Psoas muscle (tissue), 7 donors: ENCODE measurements at regions not wholly inside any gene's neighbourhood (a gene's known extent, or its start where the extent isn't known, plus 50 kb on each side); places are given as distances from the start of the nearest gene placed in this dataset.
A peak's percentile ranks its signal among the peaks of the same experiment; 100 is the strongest.
"Not testable (repeated sequence)": the region's sequence is repeated elsewhere in the genome, so short reads cannot be mapped to it uniquely, and the experiment has no call there.

Source experiments
- ATAC-seq, 4 donors: fragments of 200-7000 bp; cut with Tn5 transposase; one replicate each; pipeline ENCODE4 v1.9.1; 2020; ENCODE audit warnings: moderate library complexity in 3 of 4, mild to moderate bottlenecking in 2 of 4
- DNase-seq, 2 donors: peaks; one replicate each; pipeline ENCODE4 v3.0.0-alpha.2; 2020
- H3K27ac ChIP-seq: fragments of 200-600 bp; one replicate; pipeline ENCODE4 v1.8.0; 2022
- H3K27me3 ChIP-seq, 3 donors: fragments of 200-600 bp in 1 of 3; one replicate each; pipeline versions ENCODE4 v1.6.1 to v1.8.0; 2013 to 2022; ENCODE audit warnings: low read length in 2 of 3, mild to moderate bottlenecking in 2 of 3, moderate library complexity in 1 of 3; ENCODE audit not compliant: insufficient read depth in 3 of 3
- H3K36me3 ChIP-seq, 2 donors: fragments of 200-600 bp in 1 of 2; one replicate each; pipeline versions ENCODE4 v1.6.1 to v1.8.0; 2013 to 2022; ENCODE audit warnings: low read depth in 1 of 2, mild to moderate bottlenecking in 1 of 2, moderate library complexity in 1 of 2; ENCODE audit not compliant: insufficient read depth in 1 of 2
- H3K4me1 ChIP-seq: fragments of 200-600 bp; one replicate; pipeline ENCODE4 v1.8.0; 2022
- H3K4me3 ChIP-seq: fragments of 200-600 bp; one replicate; pipeline ENCODE4 v1.8.0; 2022; ENCODE audit warnings: mild to moderate bottlenecking
- H3K9me3 ChIP-seq: fragments of 200-600 bp; one replicate; pipeline ENCODE4 v1.8.0; 2022
- CTCF ChIP-seq: fragments of 200-600 bp; IDR thresholded peaks from one replicate; pipeline ENCODE4 v1.8.0; 2022; ENCODE audit warnings: antibody characterized with exemption
- WGBS, 3 donors: extraction: QIAGEN DNeasy Blood & Tissue Kit; methylation state at CpG; one replicate each; pipeline versions ENCODE4 v1.1.6 to v1.1.7; 2013; 5-methylcytosine and 5-hydroxymethylcytosine counted together
- intact Hi-C, 2 donors: fragments of 100-400 bp; cut with DNase I; formaldehyde crosslinking; loops; one replicate each; pipeline versions ENCODE4 v1.11.0 to v1.14.2; 2022
- donor health status: healthy with polysubstance abuse.
- donor health status: DM: no; HTN: no; CAD: no; lungs with moderate emphysema.
- donor health status: Bipolar disorder and iron deficiency.
- donor health status: healthy.
- donor health status: DM: yes; HTN: yes; CAD: no.
- donor health status: DM: no; HTN: no; CAD: no.
- donor health status: DM: yes; HTN: yes; CAD: no.

- peaks cover 66% of the 10 kb centered on the region for H3K9me3 ChIP-seq
- 67 to 74% (median 73%) methylated on average over 11 of the region's 11 CpGs for WGBS, 3 donors
- intact Hi-C loops = no loop called here
- H3K4me3 ChIP-seq = no peak overlapping the region
- no peak for TF ChIP-seq CTCF
- no peak for DNase-seq
- H3K36me3 ChIP-seq = no peaks in the 10 kb centered on the region
- ATAC-seq = no peak
- H3K27ac ChIP-seq = no peak overlapping the region
- H3K27me3 ChIP-seq = no peaks in the 10 kb centered on the region
- no peaks in the 10 kb centered on the region for H3K4me1 ChIP-seq
Observed at GRCh38 chr2:89811295-89811694, 1119.8 kb downstream of the RPIA start.

- intact Hi-C loops, H3K27me3 ChIP-seq, H3K4me3 ChIP-seq, H3K27ac ChIP-seq, DNase-seq, H3K4me1 ChIP-seq, H3K36me3 ChIP-seq: not testable (repeated sequence)
- peak in 1 of 4 donors; percentile 17 for ATAC-seq
- 65 to 74% (median 70%) methylated on average over 14 of the region's 14 CpGs for WGBS, 3 donors
- H3K9me3 ChIP-seq = peaks cover 66% of the 10 kb centered on the region
Observed at GRCh38 chr2:89811910-89812309, 1120.4 kb downstream of the RPIA start.

- intact Hi-C loops, H3K4me3 ChIP-seq, H3K27ac ChIP-seq, DNase-seq, H3K36me3 ChIP-seq, H3K4me1 ChIP-seq, H3K27me3 ChIP-seq, ATAC-seq: not testable (repeated sequence)
- peaks cover 72% of the 10 kb centered on the region for H3K9me3 ChIP-seq
- 82 to 85% (median 84%) methylated on average over 16 of the region's 16 CpGs for WGBS, 3 donors
Observed at GRCh38 chr2:89814359-89814758, 1122.9 kb downstream of the RPIA start.

GRCh38 chr2:89818873-89819272, 1127.4 kb downstream of the RPIA start:
- no peak for TF ChIP-seq CTCF
- H3K27ac ChIP-seq = no peak overlapping the region
- 79 to 81% (median 80%) methylated on average over 12 of the region's 12 CpGs for WGBS, 3 donors
- DNase-seq (no peak), ATAC-seq (no peak)
- peaks cover 50% of the 10 kb centered on the region for H3K9me3 ChIP-seq
- no peak overlapping the region for H3K4me3 ChIP-seq
- no peaks in the 10 kb centered on the region for H3K27me3 ChIP-seq
- intact Hi-C loops = loop anchor here in 1 of 2 donors (2.0 kb wide), 1 partner anchor 24 kb away; no protein-coding TSS in a partner anchor
- H3K36me3 ChIP-seq = no peaks in the 10 kb centered on the region
- H3K4me1 ChIP-seq = no peaks in the 10 kb centered on the region

- H3K36me3 ChIP-seq = no peaks in the 10 kb centered on the region
- intact Hi-C loops = loop anchor here in 1 of 2 donors (2.0 kb wide), 1 partner anchor 23 kb away; no protein-coding TSS in a partner anchor
- no peak for ATAC-seq
- DNase-seq = no peak
- H3K4me1 ChIP-seq = no peaks in the 10 kb centered on the region
- no peak for TF ChIP-seq CTCF
- H3K9me3 ChIP-seq = peaks cover 41% of the 10 kb centered on the region
- no peak overlapping the region for H3K4me3 ChIP-seq
- 83 to 91% (median 88%) methylated on average over 2 of the region's 2 CpGs for WGBS, 3 donors
- no peaks in the 10 kb centered on the region for H3K27me3 ChIP-seq
- H3K27ac ChIP-seq = no peak overlapping the region
Observed at GRCh38 chr2:89819809-89820208, 1128.3 kb downstream of the RPIA start.

GRCh38 chr2:89820248-89820647, 1128.8 kb downstream of the RPIA start:
- WGBS, 3 donors = 66% methylated on average over 9 of the region's 9 CpGs
- peak in 1 of 4 donors; percentile 27 for ATAC-seq
- Histone ChIP-seq H3K4me3 (no peak overlapping the region), H3K36me3 (no peaks in the 10 kb centered on the region), H3K27me3 (no peaks in the 10 kb centered on the region), H3K9me3 (peaks cover 38% of the 10 kb centered on the region), H3K4me1 (no peaks in the 10 kb centered on the region), H3K27ac (no peak overlapping the region)
- intact Hi-C loops = no loop called here
- TF ChIP-seq CTCF = no peak
- DNase-seq = no peak
